GM12878 (cell line): ENCODE measurements at regions not wholly inside any gene's neighbourhood (a gene's known extent, or its start where the extent isn't known, plus 50 kb on each side); places are given as distances from the start of the nearest gene placed in this dataset.

Source experiments
- ATAC-seq: fragments of 200-7000 bp; cut with Tn5 transposase; 3 replicates; pipeline ENCODE4 v1.9.1; 2020; ENCODE audit warnings: mild to moderate bottlenecking, moderate library complexity
- BruUV-seq: library from RNA; stranded (reverse); fragments of 400-500 nt; replicated peaks from 2 replicates; lab custom pipeline; 2021; lab: Mats Ljungman, UMichigan
- CTCF ChIA-PET: fragments of 300-600 bp; sonication (Branson Sonifier 250); formaldehyde crosslinking; extraction: SDS; loops from one replicate; lab custom pipeline; 2021; ENCODE audit warnings: inconsistent platforms; lab: Yijun Ruan, JAX
- POLR2A ChIA-PET: fragments of 350-600 bp; formaldehyde crosslinking; extraction: SDS; loops from one replicate; lab custom pipeline; 2021; ENCODE audit warnings: inconsistent platforms; lab: Charles Lee
- RAD21 ChIA-PET: fragments of 300-600 bp; sonication (Branson Sonifier 250); formaldehyde crosslinking; loops from one replicate; lab custom pipeline; 2023; ENCODE audit warnings: antibody characterized with exemption; ENCODE audit not compliant: unreplicated experiment; lab: Charles Lee
- SMC1A ChIA-PET: fragments of 300-600 bp; sonication (Branson Sonifier 250); formaldehyde crosslinking; loops from one replicate; lab custom pipeline; 2023; ENCODE audit not compliant: unreplicated experiment, uncharacterized antibody; lab: Charles Lee
- DNase-seq: peaks from one replicate; pipeline ENCODE4 v3.0.0-alpha.2; 2011; ENCODE audit warnings: low read depth, low spot score
- FAIRE-seq: peaks from 3 replicates; lab custom pipeline; 2011; peaks lifted over from hg19 to GRCh38; lab: Jason Lieb, UNC
- H2AFZ ChIP-seq: 2 replicates; pipeline ENCODE4 v1.6.0; 2011; ENCODE audit warnings: low read depth, low read length, control low read depth; ENCODE audit not compliant: control insufficient read depth
- H3K27ac ChIP-seq: 2 replicates; pipeline ENCODE4 v1.5.1; 2011; ENCODE audit warnings: control low read depth; ENCODE audit not compliant: control insufficient read depth, insufficient read depth
- H3K27me3 ChIP-seq, 2 experiments: replicated peaks in 1 of 2; 2 replicates each; pipeline versions ENCODE4 v1.6.0 to v1.6.1; 2011; ENCODE audit warnings: low read length in 1 of 2; ENCODE audit not compliant: control insufficient read depth in 2 of 2, insufficient read depth in 2 of 2
- H3K36me3 ChIP-seq, 2 experiments: 2 replicates each; pipeline ENCODE4 v1.5.1; 2011; ENCODE audit warnings: low read length in 1 of 2; ENCODE audit not compliant: control insufficient read depth in 2 of 2, insufficient read depth in 2 of 2
- H3K4me1 ChIP-seq: 2 replicates; pipeline ENCODE4 v1.6.1; 2011; ENCODE audit warnings: mild to moderate bottlenecking, low read length, moderate library complexity, mixed read lengths; ENCODE audit not compliant: control insufficient read depth, insufficient read depth
- H3K4me2 ChIP-seq: 2 replicates; pipeline ENCODE4 v1.6.0; 2011; ENCODE audit warnings: control low read depth; ENCODE audit not compliant: control insufficient read depth, insufficient read depth
- H3K4me3 ChIP-seq: fragments of 200-600 bp; sonication (generic); 2 replicates; pipeline ENCODE4 v1.5.1; 2016
- H3K79me2 ChIP-seq: 2 replicates; pipeline ENCODE4 v1.6.0; 2011; ENCODE audit warnings: low read length; ENCODE audit not compliant: control insufficient read depth, insufficient read depth
- H3K9ac ChIP-seq: 2 replicates; pipeline ENCODE4 v1.8.0; 2011; ENCODE audit warnings: low read length, control low read depth, mixed read lengths; ENCODE audit not compliant: control insufficient read depth, insufficient read depth
- H3K9me3 ChIP-seq: replicated peaks from 3 replicates; pipeline ENCODE4 v1.5.1; 2011; ENCODE audit warnings: mild to moderate bottlenecking, low read length; ENCODE audit not compliant: control insufficient read depth, insufficient read depth
- H4K20me1 ChIP-seq: 2 replicates; pipeline ENCODE4 v1.6.0; 2011; ENCODE audit not compliant: control insufficient read depth, insufficient read depth
- ATF3 ChIP-seq: IDR thresholded peaks from 2 replicates; pipeline ENCODE4 v1.6.1; 2011; ENCODE audit warnings: low read depth, mild to moderate bottlenecking, low read length, moderate library complexity, borderline replicate concordance; ENCODE audit errors: extremely low read depth
- BCL3 ChIP-seq: IDR thresholded peaks from 2 replicates; pipeline ENCODE4 v1.6.1; 2011; ENCODE audit warnings: borderline replicate concordance, low read depth, mild to moderate bottlenecking, moderate library complexity, low read length; ENCODE audit not compliant: insufficient read depth, poor library complexity, severe bottlenecking
- CBX5 ChIP-seq: sonication (generic); IDR thresholded peaks from 2 replicates; pipeline ENCODE4 v1.6.1; 2016; ENCODE audit warnings: low read depth, moderate library complexity, mild to moderate bottlenecking, inconsistent platforms
- EED ChIP-seq: sonication (generic); IDR thresholded peaks from 2 replicates; pipeline ENCODE4 v1.6.1; 2016; ENCODE audit warnings: antibody characterized with exemption, low read depth
- EP300 ChIP-seq, 2 experiments: fragments of 150-350 bp in 1 of 2; IDR thresholded peaks; 2 replicates each; pipeline ENCODE4 v1.6.1; 2011 to 2012; ENCODE audit warnings: low read depth in 2 of 2, low read length in 2 of 2, borderline replicate concordance in 1 of 2, improper control_type of control experiment in 1 of 2, inconsistent platforms in 1 of 2; ENCODE audit not compliant: control insufficient read depth in 1 of 2
- ETV6 ChIP-seq, 2 experiments: fragments of 450-650 bp in 1 of 2; IDR thresholded peaks in 1 of 2; conservative IDR thresholded peaks in 1 of 2; 2 replicates each; pipeline ENCODE4 v1.6.1; 2014; ENCODE audit warnings: antibody characterized with exemption in 1 of 2, borderline replicate concordance in 1 of 2, low read depth in 1 of 2, mild to moderate bottlenecking in 1 of 2, moderate library complexity in 1 of 2
- GABPA ChIP-seq: IDR thresholded peaks from 2 replicates; pipeline ENCODE4 v1.6.1; 2014; ENCODE audit warnings: antibody characterized with exemption, low read depth, mild to moderate bottlenecking, inconsistent platforms
- HCFC1 ChIP-seq: fragments of 150-350 bp; IDR thresholded peaks from 2 replicates; pipeline ENCODE4 v1.6.1; 2014; ENCODE audit warnings: low read length
- HDAC6 ChIP-seq: fragments of 200-600 bp; sonication (generic); IDR thresholded peaks from one replicate; pipeline ENCODE4 v1.8.0; 2017; ENCODE audit warnings: antibody characterized with exemption; ENCODE audit not compliant: unreplicated experiment
- IRF4 ChIP-seq: IDR thresholded peaks from 2 replicates; pipeline ENCODE4 v1.6.1; 2011; ENCODE audit warnings: low read depth, low read length
- KAT2A ChIP-seq: conservative IDR thresholded peaks from 2 replicates; pipeline ENCODE4 v1.6.1; 2011; ENCODE audit warnings: low read depth, low read length; ENCODE audit not compliant: control insufficient read depth
- LARP7 ChIP-seq: fragments of 450-650 bp; IDR thresholded peaks from 2 replicates; pipeline ENCODE4 v1.6.1; 2017; ENCODE audit warnings: mild to moderate bottlenecking
- MXI1 ChIP-seq: fragments of 150-350 bp; IDR thresholded peaks from 2 replicates; pipeline ENCODE4 v1.6.1; 2011; ENCODE audit warnings: low read depth, mild to moderate bottlenecking, inconsistent platforms, low read length, improper control_type of control experiment
- NFYB ChIP-seq: IDR thresholded peaks from 2 replicates; pipeline ENCODE4 v1.6.1; 2011; ENCODE audit warnings: low read depth, mild to moderate bottlenecking, low read length, improper control_type of control experiment, moderate library complexity; ENCODE audit not compliant: insufficient read depth
- PKNOX1 ChIP-seq: fragments of 450-650 bp; IDR thresholded peaks from 2 replicates; pipeline ENCODE4 v1.6.1; 2016; ENCODE audit warnings: mild to moderate bottlenecking
- POLR2A ChIP-seq: IDR thresholded peaks from 2 replicates; pipeline ENCODE4 v1.6.1; 2011; ENCODE audit warnings: low read depth, mild to moderate bottlenecking, low read length
- PRDM15 ChIP-seq: fragments of 450-650 bp; formaldehyde crosslinking; IDR thresholded peaks from 2 replicates; pipeline ENCODE4 v1.4.0; 2020; ENCODE audit warnings: mild to moderate bottlenecking, moderate library complexity
- TBL1XR1 ChIP-seq: IDR thresholded peaks from 2 replicates; pipeline ENCODE4 v1.6.1; 2012; ENCODE audit warnings: low read depth, low read length, improper control_type of control experiment
- in situ Hi-C: fragments of 300-500 bp; cut with MboI; formaldehyde crosslinking; loops from 9 replicates; pipeline ENCODE4 v1.14.3; 2018; ENCODE audit warnings: mixed read lengths
- intact Hi-C: fragments of 100-400 bp; cut with micrococcal nuclease; formaldehyde crosslinking; loops from one replicate; pipeline ENCODE4 v1.14.2; 2022; ENCODE audit not compliant: unreplicated experiment

- Histone ChIP-seq H3K4me3 (no peak overlapping the region), H2AFZ (no peak overlapping the region), H4K20me1 (no peaks in the 10 kb centered on the region), H3K27me3 (0 out of 4 replicates have a peak, but pooled peaks cover 0 to 2% of the 10 kb centered on the region in 2 experiments), H3K4me1 (no peaks in the 10 kb centered on the region), H3K27ac (no peak overlapping the region), H3K9me3 (no peaks in the 10 kb centered on the region), H3K4me2 (no peak overlapping the region), H3K36me3 (no peaks in the 10 kb centered on the region), H3K79me2 (no peaks in the 10 kb centered on the region), H3K9ac (no peak overlapping the region)
- ChIA-PET RAD21 (interaction anchor here (1.3 to 1.5 kb wide), 2 partner anchors 8 to 63 kb away, joined by 3 to 4 read pairs; no protein-coding TSS in a partner anchor), CTCF (interaction anchor here (2.4 kb wide), 1 partner anchor 64 kb away, joined by 13 read pairs; no protein-coding TSS in a partner anchor), SMC1A (interaction anchor here (1.0 to 1.3 kb wide), 3 partner anchors 15 to 31 kb away, joined by 3 to 4 read pairs (median 3); no protein-coding TSS in a partner anchor), POLR2A (no interaction called here)
- intact Hi-C loops (no loop called here), in situ Hi-C loops (no loop called here)
- FAIRE-seq (no peak), DNase-seq (no peak), ATAC-seq (no peak; the same call in 2 of the 3 replicates)
- no TSS peak for BruUV-seq
- TF ChIP-seq GABPA: no peak
- no peak for TF ChIP-seq LARP7
- TF ChIP-seq PKNOX1: no peak
- TF ChIP-seq CBX5: no peak
- TF ChIP-seq NFYB: no peak
- no peak for TF ChIP-seq EED
- no peak for TF ChIP-seq BCL3
- no peak for TF ChIP-seq POLR2A
- TF ChIP-seq ETV6 (conservative IDR thresholded peaks at IDR 0.05 in 1 of 2, IDR thresholded peaks at IDR 0.05 in 1 of 2; ENCODE audit: borderline replicate concordance in 1 of 2, low read depth in 1 of 2): no peak
- no peak for TF ChIP-seq PRDM15 (CRISPR knock-in tag)
- no peak for TF ChIP-seq MXI1
- no peak for TF ChIP-seq EP300 (IDR thresholded peaks at IDR 0.05; ENCODE audit: borderline replicate concordance in 1 of 2, control insufficient read depth in 1 of 2, low read depth in 2 of 2, low read length in 2 of 2)
- no peak for TF ChIP-seq IRF4
- TF ChIP-seq HCFC1: no peak
- no peak for TF ChIP-seq HDAC6
- TF ChIP-seq ATF3: no peak
- TF ChIP-seq TBL1XR1: no peak
- TF ChIP-seq KAT2A: no peak
These were observed 751.4 kb downstream of the KCNA4 start for GRCh38 chr11:29265381-29265780.
